ENCODE measurements at regions not wholly inside any gene's neighbourhood (a gene's known extent, or its start where the extent isn't known, plus 50 kb on each side); places are given as distances from the start of the nearest gene placed in this dataset.

GRCh38 chr3:3340965-3341895, 161.7 kb upstream of the CRBN start:
- H3K27ac ChIP-seq, result no peak overlapping the region
- TF ChIP-seq, protein P1, sequence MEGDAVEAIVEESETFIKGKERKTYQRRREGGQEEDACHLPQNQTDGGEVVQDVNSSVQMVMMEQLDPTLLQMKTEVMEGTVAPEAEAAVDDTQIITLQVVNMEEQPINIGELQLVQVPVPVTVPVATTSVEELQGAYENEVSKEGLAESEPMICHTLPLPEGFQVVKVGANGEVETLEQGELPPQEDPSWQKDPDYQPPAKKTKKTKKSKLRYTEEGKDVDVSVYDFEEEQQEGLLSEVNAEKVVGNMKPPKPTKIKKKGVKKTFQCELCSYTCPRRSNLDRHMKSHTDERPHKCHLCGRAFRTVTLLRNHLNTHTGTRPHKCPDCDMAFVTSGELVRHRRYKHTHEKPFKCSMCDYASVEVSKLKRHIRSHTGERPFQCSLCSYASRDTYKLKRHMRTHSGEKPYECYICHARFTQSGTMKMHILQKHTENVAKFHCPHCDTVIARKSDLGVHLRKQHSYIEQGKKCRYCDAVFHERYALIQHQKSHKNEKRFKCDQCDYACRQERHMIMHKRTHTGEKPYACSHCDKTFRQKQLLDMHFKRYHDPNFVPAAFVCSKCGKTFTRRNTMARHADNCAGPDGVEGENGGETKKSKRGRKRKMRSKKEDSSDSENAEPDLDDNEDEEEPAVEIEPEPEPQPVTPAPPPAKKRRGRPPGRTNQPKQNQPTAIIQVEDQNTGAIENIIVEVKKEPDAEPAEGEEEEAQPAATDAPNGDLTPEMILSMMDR (conservative IDR thresholded peaks at IDR 0.05), result no peak

GRCh38 chr3:3340526-3340925, 161.0 kb upstream of the CRBN start:
- TF ChIP-seq, protein P1 (conservative IDR thresholded peaks at IDR 0.05), result no peak
- H3K27ac ChIP-seq, result no peak overlapping the region

DNA sequence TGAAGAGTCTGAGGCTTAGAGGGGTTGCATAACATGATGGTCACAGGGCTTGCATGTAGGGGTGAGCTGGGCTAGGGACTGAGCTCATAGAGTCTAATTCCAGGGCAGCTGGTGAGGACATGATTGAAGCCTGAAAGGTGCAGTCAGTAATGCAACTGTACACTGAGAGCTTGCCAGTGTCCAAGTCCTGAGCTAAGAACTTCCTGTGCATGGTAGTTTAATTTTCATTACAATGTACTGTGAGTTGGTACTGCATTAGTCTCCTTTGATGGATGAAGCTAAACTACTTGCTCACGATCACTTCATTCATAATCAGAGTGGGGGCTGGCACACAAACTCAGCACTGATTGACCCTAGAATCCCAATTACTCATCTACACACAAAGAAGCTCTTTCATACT, 156.4 kb upstream of the CRBN start:
- TF ChIP-seq, protein P1 (conservative IDR thresholded peaks at IDR 0.05), result no peak
- H3K27ac ChIP-seq, result no peak overlapping the region

DNA sequence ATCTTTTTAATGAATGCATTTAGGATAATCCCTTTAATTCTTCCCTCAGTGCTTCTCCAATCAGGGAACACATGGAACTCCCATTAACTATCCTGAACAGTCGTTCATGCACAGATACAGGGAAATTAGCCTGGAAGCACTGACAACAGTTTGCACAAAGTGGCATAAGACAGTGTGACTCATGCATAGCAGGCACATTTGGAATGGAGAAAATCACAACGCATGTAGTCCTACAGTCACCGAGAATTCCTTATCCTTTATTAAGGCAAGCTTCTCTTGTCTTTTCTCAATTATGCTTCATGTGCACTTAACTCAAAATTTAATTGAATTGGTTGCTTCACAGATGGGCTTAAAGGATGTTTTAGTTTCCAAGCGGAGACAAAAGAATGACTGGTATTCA, 155.0 kb upstream of the CRBN start:
- TF ChIP-seq, protein P1 (conservative IDR thresholded peaks at IDR 0.05), result no peak
- H3K27ac ChIP-seq, result no peak overlapping the region

GRCh38 chr3:3333571-3333970, 154.1 kb upstream of the CRBN start:
- TF ChIP-seq, protein P1 (conservative IDR thresholded peaks at IDR 0.05), result no peak
- no peak overlapping the region for H3K27ac ChIP-seq

GRCh38 chr3:3316521-3316920, 137.0 kb upstream of the CRBN start:
- H3K27ac ChIP-seq, result no peak overlapping the region
- TF ChIP-seq, protein P1 (conservative IDR thresholded peaks at IDR 0.05), result no peak

- TF ChIP-seq, protein P1 (conservative IDR thresholded peaks at IDR 0.05), result no peak
- H3K27ac ChIP-seq, result no peak overlapping the region
These were observed 136.4 kb upstream of the CRBN start for GRCh38 chr3:3315846-3316245.

Measured in VCaP (cell line).